ENCODE measurements at regions not wholly inside any gene's neighbourhood (a gene's known extent, or its start where the extent isn't known, plus 50 kb on each side); places are given as distances from the start of the nearest gene placed in this dataset.

- no peak for TF ChIP-seq SUZ12 (IDR thresholded peaks at IDR 0.05)
- no peak for TF ChIP-seq NFRKB (IDR thresholded peaks at IDR 0.05)
These were observed 1093.9 kb downstream of the CBLN2 start for GRCh38 chr18:71450257-71450656.
